ENCODE measurements at regions not wholly inside any gene's neighbourhood (a gene's known extent, or its start where the extent isn't known, plus 50 kb on each side); places are given as distances from the start of the nearest gene placed in this dataset.

- H3K36me3 ChIP-seq (ENCODE audit: insufficient read depth, low read length): no peaks in the 10 kb centered on the region
- H3K79me2 ChIP-seq (ENCODE audit: insufficient read depth, low read depth, low read length): no peaks in the 10 kb centered on the region
- H2AFZ ChIP-seq (ENCODE audit: low read length): no peak overlapping the region
- no peaks in the 10 kb centered on the region for H4K20me1 ChIP-seq (ENCODE audit: insufficient read depth, low read length)
- no peak overlapping the region for H3K4me3 ChIP-seq (ENCODE audit: low read depth, low read length, poor library complexity, severe bottlenecking)
- TF ChIP-seq CTCF (conservative IDR thresholded peaks at IDR 0.05; ENCODE audit: low read length) (no peak), EZH2phosphoT487 (IDR thresholded peaks at IDR 0.05; ENCODE audit: borderline replicate concordance, low read depth, low read length) (no peak)
- no peaks in the 10 kb centered on the region for H3K9me3 ChIP-seq (ENCODE audit: low read length)
- CTCF ChIA-PET (ENCODE audit: unreplicated experiment): no interaction called here
- H3K27ac ChIP-seq (ENCODE audit: low read depth, low read length, poor library complexity, severe bottlenecking): no peak overlapping the region
- intact Hi-C loops (cut with micrococcal nuclease; ENCODE audit: unreplicated experiment): no loop called here
- POLR2A ChIA-PET: no interaction called here
- BruUV-seq (replicated peaks): no TSS peak
- H3K4me1 ChIP-seq (ENCODE audit: insufficient read depth, low read length, poor library complexity, severe bottlenecking): peaks cover 4% of the 10 kb centered on the region
- no peak overlapping the region for H3K4me2 ChIP-seq (ENCODE audit: low read length)
- no peak for DNase-seq (ENCODE audit: low spot score)
- H3K9me2 ChIP-seq (ENCODE audit: insufficient read depth, low read length): no peaks in the 10 kb centered on the region
These were observed 118.5 kb upstream of the TACR1 start for GRCh38 chr2:75317802-75318201.

GRCh38 chr2:75317316-75317715 is 118.0 kb upstream of the TACR1 start:
- POLR2A ChIA-PET: no interaction called here

GRCh38 chr2:75315436-75315835 is 116.1 kb upstream of the TACR1 start:
- Histone ChIP-seq H3K4me1 (ENCODE audit: insufficient read depth, low read length, poor library complexity, severe bottlenecking) (peaks cover 25% of the 10 kb centered on the region), H3K9me3 (ENCODE audit: low read length) (no peaks in the 10 kb centered on the region), H3K27ac (ENCODE audit: low read depth, low read length, poor library complexity, severe bottlenecking) (no peak overlapping the region), H3K4me3 (ENCODE audit: low read depth, low read length, poor library complexity, severe bottlenecking) (no peak overlapping the region), H3K79me2 (ENCODE audit: insufficient read depth, low read depth, low read length) (no peaks in the 10 kb centered on the region), H3K36me3 (ENCODE audit: insufficient read depth, low read length) (no peaks in the 10 kb centered on the region), H3K4me2 (ENCODE audit: low read length) (no peak overlapping the region), H4K20me1 (ENCODE audit: insufficient read depth, low read length) (no peaks in the 10 kb centered on the region), H3K9me2 (ENCODE audit: insufficient read depth, low read length) (no peaks in the 10 kb centered on the region), H2AFZ (ENCODE audit: low read length) (no peak overlapping the region)
- DNase-seq (ENCODE audit: low spot score): no peak
- TF ChIP-seq EZH2phosphoT487 (IDR thresholded peaks at IDR 0.05; ENCODE audit: borderline replicate concordance, low read depth, low read length) (no peak), CTCF (conservative IDR thresholded peaks at IDR 0.05; ENCODE audit: low read length) (no peak)
- intact Hi-C loops (cut with micrococcal nuclease; ENCODE audit: unreplicated experiment): no loop called here
- ChIA-PET CTCF (ENCODE audit: unreplicated experiment) (no interaction called here), POLR2A (interaction anchor here (0.5 to 1.2 kb wide), 2 partner anchors 17 to 159 kb away, joined by 3 to 5 read pairs; no protein-coding TSS in a partner anchor)
- BruUV-seq (replicated peaks): no TSS peak

More at GRCh38 chr2:75317316-75317715, 118.0 kb upstream of the TACR1 start:
- Histone ChIP-seq H3K4me3 (ENCODE audit: low read depth, low read length, poor library complexity, severe bottlenecking) (no peak overlapping the region), H3K36me3 (ENCODE audit: insufficient read depth, low read length) (no peaks in the 10 kb centered on the region), H3K9me3 (ENCODE audit: low read length) (no peaks in the 10 kb centered on the region), H3K4me1 (ENCODE audit: insufficient read depth, low read length, poor library complexity, severe bottlenecking) (peaks cover 8% of the 10 kb centered on the region), H4K20me1 (ENCODE audit: insufficient read depth, low read length) (no peaks in the 10 kb centered on the region), H2AFZ (ENCODE audit: low read length) (no peak overlapping the region), H3K4me2 (ENCODE audit: low read length) (no peak overlapping the region), H3K9me2 (ENCODE audit: insufficient read depth, low read length) (no peaks in the 10 kb centered on the region), H3K27ac (ENCODE audit: low read depth, low read length, poor library complexity, severe bottlenecking) (no peak overlapping the region), H3K79me2 (ENCODE audit: insufficient read depth, low read depth, low read length) (no peaks in the 10 kb centered on the region)
- TF ChIP-seq CTCF (conservative IDR thresholded peaks at IDR 0.05; ENCODE audit: low read length) (no peak), EZH2phosphoT487 (IDR thresholded peaks at IDR 0.05; ENCODE audit: borderline replicate concordance, low read depth, low read length) (no peak)
- DNase-seq (ENCODE audit: low spot score): no peak
- intact Hi-C loops (cut with micrococcal nuclease; ENCODE audit: unreplicated experiment): no loop called here
- no TSS peak for BruUV-seq (replicated peaks)
- CTCF ChIA-PET (ENCODE audit: unreplicated experiment): no interaction called here

All from OCI-LY7 (cell line).